ENCODE measurements at regions not wholly inside any gene's neighbourhood (a gene's known extent, or its start where the extent isn't known, plus 50 kb on each side); places are given as distances from the start of the nearest gene placed in this dataset.

- TF ChIP-seq CTCF (IDR thresholded peaks at IDR 0.05) = no peak
- no peak for TF ChIP-seq POLR2A (IDR thresholded peaks at IDR 0.05)
Observed at GRCh38 chr11:24390762-24391161, 106.1 kb upstream of the LUZP2 start.
